ENCODE measurements at regions not wholly inside any gene's neighbourhood (a gene's known extent, or its start where the extent isn't known, plus 50 kb on each side); places are given as distances from the start of the nearest gene placed in this dataset.

- TF ChIP-seq REST (IDR thresholded peaks at IDR 0.05; ENCODE audit: insufficient read depth in 1 of 2, low read depth in 2 of 2, low read length in 1 of 2) (no peak), POLR2AphosphoS5 (IDR thresholded peaks at IDR 0.05; ENCODE audit: low read depth, low read length) (no peak), TCF7L2 (IDR thresholded peaks at IDR 0.05; ENCODE audit: low read depth, low read length) (no peak), SIN3A (IDR thresholded peaks at IDR 0.05; ENCODE audit: borderline replicate concordance, insufficient read depth, low read depth, low read length) (no peak), CTCF (IDR thresholded peaks at IDR 0.05) (no peak)
- Histone ChIP-seq H3K27me3 (ENCODE audit: control insufficient read depth, insufficient read depth, low read length) (no peaks in the 10 kb centered on the region), H3K4me1 (ENCODE audit: control insufficient read depth, insufficient read depth, low read length) (no peaks in the 10 kb centered on the region), H3K4me3 (ENCODE audit: low read depth in 2 of 2, low read length in 2 of 2) (no peak overlapping the region), H3K27ac (ENCODE audit: low read length) (no peak overlapping the region), H3K36me3 (ENCODE audit: control insufficient read depth, insufficient read depth, low read length) (no peaks in the 10 kb centered on the region), H3K9me3 (ENCODE audit: control insufficient read depth, insufficient read depth, low read depth, low read length) (no peaks in the 10 kb centered on the region)
- in situ Hi-C loops (cut with HindIII; ENCODE audit: low pct_unique_long_range_greater_than_20kb, low sequenced_read_pairs): no loop called here
- no peak for ATAC-seq
- ChIA-PET POLR2A (no interaction called here), CTCF (no interaction called here)
- DNase-seq (ENCODE audit: low read depth, low spot score): no peak
- BruUV-seq (replicated peaks): no TSS peak
- intact Hi-C loops (cut with micrococcal nuclease; ENCODE audit: unreplicated experiment): no loop called here
These were observed 829.4 kb downstream of the TRIB2 start for GRCh38 chr2:13546131-13546530.

- ChIA-PET CTCF (no interaction called here), POLR2A (no interaction called here)
- TF ChIP-seq REST (IDR thresholded peaks at IDR 0.05; ENCODE audit: insufficient read depth in 1 of 2, low read depth in 2 of 2, low read length in 1 of 2) (no peak), CTCF (IDR thresholded peaks at IDR 0.05) (no peak), TCF7L2 (IDR thresholded peaks at IDR 0.05; ENCODE audit: low read depth, low read length) (no peak), SIN3A (IDR thresholded peaks at IDR 0.05; ENCODE audit: borderline replicate concordance, insufficient read depth, low read depth, low read length) (no peak), POLR2AphosphoS5 (IDR thresholded peaks at IDR 0.05; ENCODE audit: low read depth, low read length) (no peak)
- Histone ChIP-seq H3K4me1 (ENCODE audit: control insufficient read depth, insufficient read depth, low read length) (no peaks in the 10 kb centered on the region), H3K9me3 (ENCODE audit: control insufficient read depth, insufficient read depth, low read depth, low read length) (no peaks in the 10 kb centered on the region), H3K36me3 (ENCODE audit: control insufficient read depth, insufficient read depth, low read length) (no peaks in the 10 kb centered on the region), H3K27ac (ENCODE audit: low read length) (no peak overlapping the region), H3K4me3 (ENCODE audit: low read depth in 2 of 2, low read length in 2 of 2) (no peak overlapping the region), H3K27me3 (ENCODE audit: control insufficient read depth, insufficient read depth, low read length) (no peaks in the 10 kb centered on the region)
- intact Hi-C loops (cut with micrococcal nuclease; ENCODE audit: unreplicated experiment) (no loop called here), in situ Hi-C loops (cut with HindIII; ENCODE audit: low pct_unique_long_range_greater_than_20kb, low sequenced_read_pairs) (no loop called here)
- no peak for ATAC-seq
- BruUV-seq (replicated peaks): no TSS peak
- DNase-seq (ENCODE audit: low read depth, low spot score): no peak
These were observed 833.8 kb downstream of the TRIB2 start for GRCh38 chr2:13550285-13551231.

Measured in Panc1 (cell line).